Psoas muscle (tissue), 7 donors: ENCODE measurements at regions not wholly inside any gene's neighbourhood (a gene's known extent, or its start where the extent isn't known, plus 50 kb on each side); places are given as distances from the start of the nearest gene placed in this dataset.

ENCODE experiments used
- ATAC-seq, 4 donors: fragments of 200-7000 bp; cut with Tn5 transposase; one replicate each; pipeline ENCODE4 v1.9.1; 2020; ENCODE audit warnings: moderate library complexity in 3 of 4, mild to moderate bottlenecking in 2 of 4
- DNase-seq, 2 donors: peaks; one replicate each; pipeline ENCODE4 v3.0.0-alpha.2; 2020
- H3K27ac ChIP-seq: fragments of 200-600 bp; one replicate; pipeline ENCODE4 v1.8.0; 2022
- H3K27me3 ChIP-seq, 3 donors: fragments of 200-600 bp in 1 of 3; one replicate each; pipeline versions ENCODE4 v1.6.1 to v1.8.0; 2013 to 2022; ENCODE audit warnings: low read length in 2 of 3, mild to moderate bottlenecking in 2 of 3, moderate library complexity in 1 of 3; ENCODE audit not compliant: insufficient read depth in 3 of 3
- H3K36me3 ChIP-seq, 2 donors: fragments of 200-600 bp in 1 of 2; one replicate each; pipeline versions ENCODE4 v1.6.1 to v1.8.0; 2013 to 2022; ENCODE audit warnings: low read depth in 1 of 2, mild to moderate bottlenecking in 1 of 2, moderate library complexity in 1 of 2; ENCODE audit not compliant: insufficient read depth in 1 of 2
- H3K4me1 ChIP-seq: fragments of 200-600 bp; one replicate; pipeline ENCODE4 v1.8.0; 2022
- H3K4me3 ChIP-seq: fragments of 200-600 bp; one replicate; pipeline ENCODE4 v1.8.0; 2022; ENCODE audit warnings: mild to moderate bottlenecking
- H3K9me3 ChIP-seq: fragments of 200-600 bp; one replicate; pipeline ENCODE4 v1.8.0; 2022
- CTCF ChIP-seq: fragments of 200-600 bp; IDR thresholded peaks from one replicate; pipeline ENCODE4 v1.8.0; 2022; ENCODE audit warnings: antibody characterized with exemption
- WGBS, 3 donors: extraction: QIAGEN DNeasy Blood & Tissue Kit; methylation state at CpG; one replicate each; pipeline versions ENCODE4 v1.1.6 to v1.1.7; 2013; 5-methylcytosine and 5-hydroxymethylcytosine counted together
- intact Hi-C, 2 donors: fragments of 100-400 bp; cut with DNase I; formaldehyde crosslinking; loops; one replicate each; pipeline versions ENCODE4 v1.11.0 to v1.14.2; 2022
- donor health status: healthy with polysubstance abuse.
- donor health status: DM: no; HTN: no; CAD: no; lungs with moderate emphysema.
- donor health status: Bipolar disorder and iron deficiency.
- donor health status: healthy.
- donor health status: DM: yes; HTN: yes; CAD: no.
- donor health status: DM: no; HTN: no; CAD: no.
- donor health status: DM: yes; HTN: yes; CAD: no.

- intact Hi-C loops = no loop called here
- TF ChIP-seq CTCF = no peak
- no peak for ATAC-seq
Measured at GRCh38 chr16:5323284-5324141, 225.9 kb upstream of the EEF2KMT start.

GRCh38 chr16:5321930-5322329, 224.3 kb upstream of the EEF2KMT start:
- Histone ChIP-seq H3K27me3 (no peaks in the 10 kb centered on the region), H3K4me1 (no peaks in the 10 kb centered on the region), H3K27ac (no peak overlapping the region), H3K9me3 (peaks cover 5% of the 10 kb centered on the region), H3K36me3 (no peaks in the 10 kb centered on the region), H3K4me3 (no peak overlapping the region)
- intact Hi-C loops = no loop called here
- ATAC-seq = no peak
- no peak for DNase-seq
- WGBS, 3 donors = 37 to 43% (median 38%) methylated on average over 4 of the region's 4 CpGs
- no peak for TF ChIP-seq CTCF

More at GRCh38 chr16:5323284-5324141, 225.9 kb upstream of the EEF2KMT start:
- WGBS, 3 donors = 14 to 23% (median 20%) methylated on average over 15 of the region's 15 CpGs
- DNase-seq = no peak
- no peaks in the 10 kb centered on the region for H3K4me1 ChIP-seq
- no peaks in the 10 kb centered on the region for H3K27me3 ChIP-seq
- H3K36me3 ChIP-seq = no peaks in the 10 kb centered on the region
- peaks cover 5% of the 10 kb centered on the region for H3K9me3 ChIP-seq
- H3K27ac ChIP-seq = no peak overlapping the region
- H3K4me3 ChIP-seq = no peak overlapping the region

- intact Hi-C loops = loop anchor here in 1 of 2 donors (10.0 kb wide), 1 partner anchor 55 kb away; no protein-coding TSS in a partner anchor
- H3K4me1 ChIP-seq = no peaks in the 10 kb centered on the region
- H3K9me3 ChIP-seq = no peaks in the 10 kb centered on the region
- DNase-seq (no peak), ATAC-seq (no peak)
- TF ChIP-seq CTCF = no peak
- no peak overlapping the region for H3K27ac ChIP-seq
- 81 to 93% (median 91%) methylated on average over 2 of the region's 2 CpGs for WGBS, 3 donors
- H3K27me3 ChIP-seq = no peaks in the 10 kb centered on the region
- no peaks in the 10 kb centered on the region for H3K36me3 ChIP-seq
- H3K4me3 ChIP-seq = no peak overlapping the region
Measured at GRCh38 chr16:5319799-5320198, 222.2 kb upstream of the EEF2KMT start.

- Histone ChIP-seq H3K4me3 (no peak overlapping the region), H3K27ac (no peak overlapping the region), H3K9me3 (no peaks in the 10 kb centered on the region), H3K27me3 (no peaks in the 10 kb centered on the region), H3K36me3 (no peaks in the 10 kb centered on the region), H3K4me1 (no peaks in the 10 kb centered on the region)
- DNase-seq (no peak), ATAC-seq (no peak)
- no peak for TF ChIP-seq CTCF
- 75 to 90% (median 88%) methylated on average over 5 of the region's 5 CpGs for WGBS, 3 donors
- intact Hi-C loops = loop anchor here in 1 of 2 donors (10.0 kb wide), 1 partner anchor 59 kb away; no protein-coding TSS in a partner anchor
Measured at GRCh38 chr16:5315914-5316313, 218.3 kb upstream of the EEF2KMT start.
